Islet of Langerhans (tissue), 1 donor: ENCODE measurements at regions not wholly inside any gene's neighbourhood (a gene's known extent, or its start where the extent isn't known, plus 50 kb on each side); places are given as distances from the start of the nearest gene placed in this dataset.
"Not testable (repeated sequence)": the region's sequence is repeated elsewhere in the genome, so short reads cannot be mapped to it uniquely, and the experiment has no call there.

Experiments used
- FAIRE-seq: peaks from one replicate; lab custom pipeline; 2011; peaks lifted over from hg19 to GRCh38; lab: Jason Lieb, UNC

DNA sequence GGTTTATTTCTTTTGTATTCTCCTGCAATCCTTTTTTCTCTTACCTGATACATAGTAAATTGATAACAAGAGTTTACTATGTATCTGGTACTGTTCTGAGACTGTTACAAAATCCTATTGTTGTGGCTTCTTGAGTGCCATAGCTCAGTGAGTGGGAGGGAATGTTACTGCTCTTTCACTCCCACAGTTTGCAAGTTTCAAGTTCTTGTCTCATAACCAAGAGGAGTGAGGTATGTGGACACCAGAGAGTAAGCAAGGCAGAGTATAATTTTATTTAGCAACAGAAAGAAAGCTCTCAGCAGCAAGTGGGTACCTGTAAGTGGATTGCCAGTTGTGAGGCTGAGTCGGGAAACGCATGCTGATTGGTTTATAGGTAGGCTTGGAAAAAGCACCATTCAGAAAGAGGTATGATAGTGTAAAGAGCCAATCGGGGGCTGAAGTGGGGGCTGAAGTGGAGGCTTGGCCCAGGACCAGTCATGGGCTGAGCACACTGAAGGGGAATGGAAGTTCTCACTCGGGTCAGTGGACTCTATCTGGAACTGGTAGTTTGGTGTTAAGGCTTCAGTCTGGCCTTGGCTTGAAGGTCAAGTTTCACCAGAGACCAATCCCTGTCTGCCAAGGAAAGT lies 850.8 kb downstream of the TMTC2 start:
- no peak for FAIRE-seq

DNA sequence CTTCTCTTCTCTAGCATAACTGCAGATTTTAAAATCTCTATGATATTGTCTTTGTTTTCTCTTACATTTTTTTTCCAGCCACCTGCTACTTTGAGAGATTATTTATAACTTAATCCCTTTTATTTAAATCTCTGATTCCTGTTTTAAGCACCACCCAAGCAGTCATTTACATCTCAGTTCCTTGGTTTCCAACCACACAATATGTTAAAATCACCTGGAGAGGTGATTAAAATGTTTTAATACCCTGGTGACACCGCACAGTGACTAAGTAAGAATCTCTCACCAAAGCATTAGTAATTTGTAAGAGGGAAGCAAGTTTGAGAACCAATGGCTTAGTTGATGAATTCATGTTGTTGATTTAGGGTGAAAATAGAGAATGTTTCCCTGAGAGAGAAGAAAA lies 849.8 kb downstream of the TMTC2 start:
- no peak for FAIRE-seq

DNA sequence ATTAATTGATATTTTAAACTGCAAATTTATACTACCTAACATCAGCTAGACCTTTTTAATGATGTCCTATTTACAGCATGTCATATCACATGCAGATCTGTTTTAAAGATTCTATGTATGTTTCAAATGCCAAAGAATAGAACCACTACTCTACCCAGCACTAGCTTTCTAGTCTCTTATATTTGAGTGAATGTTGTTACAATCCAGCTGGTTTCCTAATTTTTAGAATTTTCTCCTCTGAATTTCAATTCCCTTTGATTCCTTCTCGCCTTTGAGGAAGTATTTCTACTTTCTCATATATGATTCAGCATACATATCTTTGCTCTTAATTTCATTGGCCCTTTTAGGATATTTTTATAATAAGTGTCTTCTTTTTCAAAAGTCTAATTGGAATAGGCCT lies 841.9 kb downstream of the TMTC2 start:
- no peak for FAIRE-seq

DNA sequence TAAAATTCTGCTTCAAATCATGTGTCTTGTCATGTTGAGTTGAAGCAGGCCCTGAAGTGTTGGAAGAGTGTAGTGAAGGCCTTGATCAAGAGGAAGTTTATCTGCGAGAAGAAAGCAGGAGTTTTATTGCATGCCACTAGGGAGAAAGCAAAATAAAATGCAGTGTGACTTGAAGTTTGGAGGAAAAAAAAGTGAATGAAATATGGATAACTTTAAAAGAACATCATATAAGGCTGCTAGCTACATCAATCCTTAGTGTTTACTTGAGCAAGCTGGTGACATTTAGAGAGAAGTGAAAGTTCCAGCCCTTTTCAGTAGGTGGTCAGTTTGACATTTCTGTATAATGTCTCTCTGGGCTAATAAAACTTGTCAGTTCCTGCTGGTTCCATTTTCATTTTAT lies 841.1 kb downstream of the TMTC2 start:
- FAIRE-seq = no peak

DNA sequence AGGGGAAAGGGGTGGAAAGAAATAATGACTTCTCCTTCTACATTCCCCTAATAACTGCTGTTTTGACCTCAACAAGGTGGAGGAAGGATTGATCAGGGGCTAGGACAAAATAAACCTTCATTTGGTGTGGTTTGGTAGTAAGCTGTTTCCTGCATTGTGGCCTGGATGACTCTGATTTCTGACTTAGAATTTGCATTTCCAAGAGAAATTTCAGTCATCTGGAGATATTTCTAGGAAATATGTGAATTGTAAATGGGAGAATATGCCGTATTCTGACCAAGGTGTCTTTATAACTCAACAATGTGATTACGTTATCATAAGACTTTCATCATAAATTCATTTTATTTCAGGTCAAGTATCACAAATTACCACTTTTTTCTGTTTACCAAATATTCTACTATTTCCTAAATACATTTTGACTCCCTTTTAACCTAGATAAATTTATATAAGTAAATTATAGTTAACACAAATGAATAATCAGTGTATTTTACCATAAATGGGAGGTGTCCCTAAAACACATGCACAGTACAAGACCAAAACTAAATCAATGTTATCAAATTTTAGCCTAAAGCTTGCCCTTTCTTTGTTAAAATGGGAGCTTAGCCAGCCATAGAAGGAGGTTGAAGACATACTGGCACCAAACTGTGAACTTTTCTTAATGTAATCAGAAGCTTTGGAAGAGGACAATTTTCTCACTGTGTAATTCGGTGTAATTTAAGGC lies 828.8 kb downstream of the TMTC2 start:
- no peak for FAIRE-seq

DNA sequence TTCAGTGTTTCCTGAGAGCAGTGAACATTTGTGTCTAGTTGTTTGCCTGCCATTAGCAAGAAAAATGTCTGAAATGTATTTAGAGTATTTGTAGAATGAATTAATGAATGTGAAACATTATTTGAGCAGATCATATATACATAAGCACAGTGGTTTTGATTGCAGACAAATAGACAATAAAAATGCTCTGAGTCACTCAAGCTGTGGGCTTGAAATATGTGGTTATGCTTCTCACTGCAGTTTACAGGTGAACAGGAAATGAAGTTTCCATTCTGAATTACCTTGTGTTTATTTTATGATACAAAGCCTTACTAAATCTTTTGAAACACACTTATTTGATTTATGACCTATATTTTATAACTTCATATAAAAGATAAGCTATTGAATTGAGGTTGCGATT lies 827.7 kb downstream of the TMTC2 start:
- peak; percentile 24 for FAIRE-seq

DNA sequence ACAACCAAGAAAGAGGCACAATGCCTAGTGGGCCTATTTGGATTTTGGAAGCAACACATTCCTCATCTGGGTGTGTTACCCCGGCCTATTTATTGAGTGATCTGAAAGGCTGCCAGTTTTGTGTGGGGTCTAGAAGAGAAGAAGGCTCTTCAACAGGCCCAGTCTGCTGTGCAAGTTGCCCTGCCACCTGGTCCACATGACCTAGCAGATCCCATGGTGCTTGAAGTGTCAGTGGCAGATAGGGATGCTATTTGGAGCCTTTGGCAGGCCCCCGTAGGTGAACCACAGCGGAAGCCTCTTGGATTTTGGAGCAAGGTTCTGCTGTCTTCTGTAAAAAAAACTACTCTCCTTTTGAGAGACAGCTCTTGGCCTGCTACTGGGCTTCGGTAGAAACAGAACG lies 820.1 kb downstream of the TMTC2 start:
- FAIRE-seq = no peak

DNA sequence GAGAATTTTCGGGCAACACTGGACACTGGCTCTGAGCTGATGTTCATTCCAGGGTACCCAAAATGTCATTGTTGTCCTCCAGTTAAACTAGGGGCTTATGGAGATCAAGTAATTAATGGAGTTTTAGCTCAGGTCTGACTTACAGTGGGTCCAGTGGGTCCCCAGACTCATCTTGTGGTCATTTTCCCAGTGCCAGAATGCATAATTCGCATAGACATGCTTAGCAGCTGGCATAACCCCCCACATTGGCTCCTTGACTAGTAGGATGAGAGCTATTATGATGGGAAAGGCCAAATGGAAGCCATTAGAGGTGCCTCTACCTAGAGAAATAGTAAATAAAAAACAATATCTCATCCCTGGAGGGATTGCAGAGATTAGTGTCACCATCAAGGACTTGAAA lies 818.9 kb downstream of the TMTC2 start:
- no peak for FAIRE-seq

DNA sequence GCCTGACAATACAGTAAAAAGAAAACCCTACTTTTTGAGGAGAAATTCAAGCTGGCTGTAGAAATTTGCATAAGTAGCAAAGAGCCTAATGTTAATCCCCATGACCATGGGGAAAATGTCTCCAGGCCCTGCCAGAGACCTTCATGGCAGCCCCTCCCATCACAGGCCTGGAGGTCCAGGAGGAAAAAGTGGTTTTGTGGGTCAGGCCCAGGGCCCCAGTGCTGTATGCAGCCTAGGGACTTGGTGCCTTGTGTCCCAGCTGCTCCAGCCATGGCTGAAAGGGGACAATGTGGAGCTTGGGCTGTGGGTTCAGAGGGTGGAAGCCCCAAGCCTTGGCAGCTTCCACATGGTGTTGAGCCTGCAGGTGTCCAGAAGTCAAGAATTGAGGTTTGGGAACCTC lies 813.2 kb downstream of the TMTC2 start:
- FAIRE-seq = not testable (repeated sequence)

DNA sequence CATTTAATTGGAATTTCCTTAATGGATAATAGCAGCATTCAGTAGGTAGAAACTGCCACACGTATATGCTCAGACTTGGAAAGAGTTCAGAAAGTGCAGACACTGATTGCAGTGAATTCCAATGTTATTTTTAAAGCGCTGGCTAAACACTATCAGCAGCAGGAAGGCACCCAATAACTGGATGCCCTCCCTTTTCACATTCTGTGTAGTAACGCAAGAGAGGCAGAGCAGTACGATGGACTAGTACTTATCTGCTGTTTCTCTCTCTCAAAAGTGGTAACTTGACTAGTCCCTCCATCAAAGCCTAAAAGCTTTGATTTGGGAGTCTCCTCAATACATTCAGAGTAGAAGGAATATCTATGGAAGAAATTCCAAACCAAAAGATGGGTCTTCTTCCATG lies 791.0 kb downstream of the TMTC2 start:
- FAIRE-seq = no peak

DNA sequence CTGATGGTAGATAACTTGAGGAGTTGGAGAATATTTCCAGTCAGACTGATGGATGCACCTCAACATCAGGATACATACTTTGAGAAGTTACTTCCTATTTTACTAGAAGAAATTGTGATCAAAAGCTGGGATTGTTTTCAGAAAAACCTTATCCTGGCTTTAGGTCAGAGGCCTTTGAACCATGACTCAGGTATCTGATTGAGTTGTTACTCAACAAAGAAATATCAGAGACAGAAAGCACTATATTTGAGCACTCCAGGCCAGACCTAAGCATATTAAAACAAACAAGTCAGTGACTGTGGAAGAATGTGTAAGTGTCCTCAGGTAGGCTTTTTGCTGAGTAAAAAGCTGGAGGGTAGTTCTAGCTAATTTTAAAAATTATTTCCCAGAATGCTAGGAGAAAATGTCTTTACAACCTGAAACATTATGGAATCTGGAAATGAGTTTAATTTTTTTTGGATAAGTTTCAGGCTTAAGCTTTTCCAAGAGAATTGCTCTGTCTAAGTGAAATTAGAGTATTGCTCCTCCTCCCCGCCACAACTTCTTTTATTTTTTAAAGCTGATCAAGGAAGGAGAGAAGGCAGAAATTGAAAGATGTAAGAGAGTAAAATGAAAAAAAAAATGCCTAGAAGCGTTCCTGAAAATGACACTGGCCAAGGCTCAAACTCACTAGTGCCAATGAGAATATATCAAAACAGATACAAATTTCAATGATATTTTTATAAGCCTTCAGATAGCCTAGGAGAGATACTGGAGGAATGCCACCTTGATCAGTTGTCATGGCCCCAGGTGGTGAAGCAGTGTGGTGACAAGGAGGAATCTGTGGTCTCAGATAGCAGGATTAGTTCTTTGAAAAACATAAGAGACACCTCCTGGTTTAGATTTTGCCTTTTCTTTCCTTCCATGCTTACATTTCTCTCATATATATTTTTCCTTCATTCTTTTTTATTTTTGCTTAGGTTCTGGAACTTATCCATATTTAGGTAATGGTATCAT lies 790.3 kb downstream of the TMTC2 start:
- FAIRE-seq = no peak

DNA sequence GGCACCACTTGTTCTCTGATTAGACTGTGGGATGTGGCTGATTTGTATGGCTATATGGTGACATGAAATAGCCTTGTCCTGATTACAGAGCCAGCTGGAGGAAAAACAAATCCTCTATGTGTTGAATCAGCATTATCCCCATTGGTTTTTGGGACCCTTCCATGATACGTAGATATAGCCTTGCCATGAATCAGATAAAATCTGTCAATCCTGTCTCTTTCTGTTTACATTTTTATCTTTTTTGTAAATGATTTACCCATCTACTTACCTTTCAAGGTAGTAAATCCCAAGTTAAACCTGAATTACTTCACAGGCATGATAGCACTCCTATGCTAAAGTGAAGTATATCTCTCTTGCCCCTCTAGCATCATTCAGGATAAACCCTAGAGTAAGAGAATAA lies 789.3 kb downstream of the TMTC2 start:
- no peak for FAIRE-seq

DNA sequence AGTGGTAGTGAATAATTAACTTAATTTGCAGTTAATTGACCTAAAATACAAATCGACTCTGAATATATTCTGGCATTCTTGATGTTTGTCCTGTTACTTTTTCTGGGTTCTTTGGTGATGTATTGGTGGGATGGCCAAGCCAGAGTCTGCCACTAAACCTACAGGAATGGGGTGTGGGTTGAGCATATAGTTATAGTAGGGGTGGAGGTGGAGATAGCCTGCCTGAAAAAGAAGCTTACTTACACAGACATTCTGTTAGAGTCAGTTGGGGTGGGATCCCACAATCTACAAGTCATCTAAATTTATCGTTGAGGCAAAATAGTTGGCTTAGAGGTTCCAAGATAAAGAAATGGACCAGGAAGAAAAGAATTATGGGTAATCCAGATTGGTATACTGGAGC lies 787.7 kb downstream of the TMTC2 start:
- no peak for FAIRE-seq

DNA sequence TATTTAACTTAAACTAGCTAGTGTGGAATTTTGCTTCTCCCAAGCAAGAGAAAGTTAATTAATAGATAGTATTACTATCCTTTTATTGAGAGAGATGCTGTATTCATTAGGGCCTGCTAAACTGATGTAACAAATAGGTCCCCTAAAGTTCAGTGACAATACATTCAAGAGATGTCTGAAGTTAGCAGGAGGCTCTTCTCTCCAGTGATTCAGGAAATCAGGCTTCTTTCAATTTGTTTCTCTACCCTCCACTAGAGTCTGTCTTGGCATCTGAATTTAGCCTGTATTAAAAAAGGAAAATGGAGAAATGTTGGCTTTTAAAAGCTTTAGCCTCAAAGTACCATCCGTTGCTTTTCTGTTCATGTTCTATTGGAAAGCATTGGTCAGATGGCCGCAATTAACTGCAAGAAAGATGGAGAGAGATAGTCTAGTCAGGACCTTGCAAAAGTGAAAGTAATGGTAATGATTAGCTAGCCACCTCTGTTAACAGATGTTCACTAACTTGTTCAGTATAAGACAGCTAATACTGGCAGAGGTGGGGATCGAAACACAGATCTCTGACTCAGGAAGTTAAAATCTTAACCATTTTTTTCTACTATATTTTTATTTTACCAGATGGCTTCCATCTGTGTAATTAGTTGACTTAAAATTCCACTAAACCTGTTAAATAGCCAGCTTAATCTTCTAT lies 786.8 kb downstream of the TMTC2 start:
- no peak for FAIRE-seq

DNA sequence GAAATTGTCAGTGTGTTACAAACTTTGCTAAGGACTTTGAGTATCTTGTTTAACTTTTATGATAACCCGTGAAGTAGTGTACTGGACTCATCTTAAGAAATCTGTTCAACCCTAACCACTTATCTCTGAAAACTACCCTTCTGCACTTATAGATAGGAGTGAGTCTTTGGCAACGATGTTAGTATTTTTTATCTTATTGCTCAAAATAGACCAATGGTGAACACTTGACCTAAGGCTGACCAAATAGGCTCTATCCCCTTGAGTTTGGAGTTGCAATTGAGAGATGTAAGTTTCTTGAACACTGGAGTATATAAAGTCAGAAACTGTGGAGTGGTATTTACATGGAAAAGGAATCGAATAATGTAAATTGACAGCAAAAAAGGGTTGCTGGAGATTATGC lies 786.1 kb downstream of the TMTC2 start:
- no peak for FAIRE-seq

DNA sequence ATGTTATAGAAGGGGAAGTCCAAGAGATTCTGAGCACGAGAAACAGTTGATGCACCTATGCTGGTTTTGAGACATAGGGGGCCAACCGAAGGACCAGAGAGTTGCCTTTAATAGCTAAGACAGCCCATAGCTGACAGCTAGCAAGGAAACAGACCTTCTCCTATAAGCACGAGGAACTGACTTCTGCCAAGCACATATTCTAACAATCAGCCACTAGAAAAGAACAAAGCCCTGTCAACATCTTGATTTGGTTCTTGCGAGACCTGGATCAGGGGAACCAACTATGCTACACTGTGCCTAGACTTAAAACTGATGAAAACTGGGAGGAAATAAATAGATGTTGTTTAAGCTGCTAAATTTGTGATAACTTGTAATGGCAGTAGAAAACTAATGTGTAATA lies 785.6 kb downstream of the TMTC2 start:
- no peak for FAIRE-seq

DNA sequence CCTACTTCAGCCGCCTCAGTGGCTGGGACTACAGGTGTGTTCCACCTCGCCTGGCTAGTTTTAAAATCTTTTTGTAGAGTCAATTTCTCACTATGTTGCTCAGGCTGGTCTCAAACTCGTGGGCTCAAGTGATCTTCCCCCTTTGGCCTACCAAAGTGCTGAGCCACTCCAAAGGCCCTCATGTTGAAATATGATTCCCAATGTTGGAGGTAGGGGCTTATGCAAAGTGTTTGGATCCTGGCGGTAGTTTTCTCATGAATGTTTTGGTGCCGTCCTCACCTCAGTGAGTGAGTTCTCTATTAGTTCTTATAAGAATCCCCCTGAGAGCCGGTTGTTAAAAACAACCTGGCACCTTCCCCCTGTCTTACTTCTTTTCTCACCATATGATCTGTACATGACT lies 784.6 kb downstream of the TMTC2 start:
- FAIRE-seq = no peak

DNA sequence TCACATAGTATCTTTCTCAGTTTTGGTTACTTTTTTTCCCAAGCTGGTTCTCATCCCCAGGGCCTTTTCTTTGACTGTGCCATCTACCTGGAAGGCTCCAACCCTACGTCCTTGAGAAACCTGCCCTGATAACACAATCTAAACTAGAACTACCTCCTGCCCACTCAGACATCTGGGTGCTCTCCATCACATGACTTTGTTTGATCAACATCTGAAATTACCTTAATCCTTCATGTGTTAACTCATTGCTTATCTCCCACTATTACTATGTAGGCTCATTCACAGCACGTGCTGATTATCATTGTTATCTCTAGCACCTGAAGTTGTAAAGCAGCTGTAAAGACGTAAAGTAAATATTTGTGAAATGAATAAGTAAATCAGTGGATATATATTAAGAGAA lies 784.0 kb downstream of the TMTC2 start:
- no peak for FAIRE-seq

DNA sequence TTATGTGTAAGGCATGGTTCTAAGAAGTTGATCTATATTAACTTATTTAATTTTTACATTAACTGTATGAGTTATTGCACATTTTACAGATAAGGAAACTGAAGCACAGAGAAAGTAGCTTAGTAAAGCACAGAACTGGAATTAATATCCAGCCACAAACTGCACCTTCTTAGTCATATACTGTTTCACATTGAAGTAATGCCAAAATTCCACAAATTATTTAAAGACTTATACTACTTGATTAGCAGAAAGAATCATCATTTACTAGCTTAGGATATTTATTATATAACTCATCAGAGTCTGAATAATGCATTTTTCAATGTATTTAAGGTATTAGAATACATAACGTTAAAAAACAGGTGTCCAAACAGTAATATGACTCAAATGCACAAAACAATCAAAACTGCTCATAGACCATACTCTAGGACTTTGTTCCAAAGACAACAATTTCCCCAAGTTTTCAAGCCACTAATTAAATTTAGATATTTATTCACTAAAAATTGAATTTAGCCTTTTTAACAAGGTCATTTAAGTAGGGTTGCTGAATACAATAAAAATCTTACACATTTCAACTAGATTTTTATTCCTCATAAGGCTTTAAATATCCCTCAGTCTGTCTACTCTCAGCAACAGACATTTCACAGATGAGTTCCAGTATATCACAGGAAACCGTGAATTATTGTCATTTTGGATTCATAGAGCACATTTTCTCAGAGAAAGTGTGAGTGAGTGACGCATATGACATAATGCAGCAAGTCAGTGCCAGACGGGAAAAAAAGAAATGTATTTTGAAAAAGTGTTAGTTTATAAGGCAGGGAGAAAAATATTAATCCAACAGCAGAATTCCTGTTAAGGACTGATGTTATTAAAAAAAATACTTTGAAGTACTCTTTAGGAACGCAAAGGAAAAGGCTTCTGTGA lies 782.5 kb downstream of the TMTC2 start:
- FAIRE-seq = no peak

DNA sequence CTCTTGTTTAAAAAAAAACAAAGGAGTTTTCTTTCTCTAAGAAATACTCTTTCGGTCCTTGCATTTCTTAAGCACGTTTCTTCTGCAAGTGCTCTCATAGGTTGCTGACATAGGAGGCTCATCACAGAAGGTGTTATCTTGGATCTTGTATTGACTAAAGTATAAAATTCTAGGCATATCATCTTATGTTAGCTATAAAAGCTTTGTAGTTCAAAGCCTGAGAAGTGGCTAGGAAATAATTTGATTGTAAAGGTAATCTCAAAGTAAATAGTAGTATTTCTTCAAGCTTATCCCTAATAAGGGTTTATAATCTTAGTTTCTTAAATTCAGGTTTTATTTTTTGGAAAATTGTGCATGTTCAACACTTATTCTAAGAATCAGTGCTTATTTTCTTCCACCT lies 778.9 kb downstream of the TMTC2 start:
- FAIRE-seq = no peak

DNA sequence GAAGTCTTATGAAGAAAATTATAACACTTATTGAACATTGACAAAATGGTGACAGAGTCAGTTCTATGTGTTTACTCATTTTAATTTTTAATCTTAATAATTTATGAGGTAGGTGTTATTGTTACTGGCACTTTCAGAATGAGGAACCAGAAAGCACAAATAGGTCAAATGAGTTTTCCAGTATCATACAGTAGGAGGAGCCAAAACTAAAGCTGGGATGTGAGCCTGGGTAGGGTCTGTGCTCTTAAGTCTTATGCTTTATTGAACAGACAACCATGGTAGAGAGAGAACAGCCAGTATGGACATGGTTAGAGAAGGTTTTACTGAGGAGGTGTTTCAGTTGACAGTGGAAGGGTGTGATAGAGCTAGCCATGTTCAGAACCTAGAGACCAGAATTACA lies 775.7 kb downstream of the TMTC2 start:
- FAIRE-seq = no peak
